ENCODE measurements at regions not wholly inside any gene's neighbourhood (a gene's known extent, or its start where the extent isn't known, plus 50 kb on each side); places are given as distances from the start of the nearest gene placed in this dataset.

DNA sequence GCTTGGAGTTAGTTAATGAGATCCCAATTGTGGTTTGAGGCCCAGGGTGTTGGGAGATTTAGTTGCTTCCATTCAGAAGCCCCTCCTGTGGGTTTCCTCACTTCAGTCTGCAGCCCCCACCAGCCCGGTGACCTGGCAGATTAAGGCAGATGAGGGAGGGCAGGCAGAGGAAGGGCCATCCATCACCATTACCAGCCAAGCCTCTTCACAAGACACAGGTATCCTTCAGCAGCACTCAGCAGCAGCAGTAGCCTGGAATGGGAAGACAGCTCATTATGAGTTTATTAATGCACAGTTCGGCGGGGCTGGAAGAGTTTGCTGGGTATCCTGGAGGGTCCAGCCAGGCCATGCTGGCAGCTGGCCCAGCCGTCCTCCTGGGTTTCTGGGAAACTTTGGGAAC is 90.0 kb upstream of the GPRC5B start:
- Histone ChIP-seq H3K27ac (ENCODE audit: low read depth, low read length) (no peak overlapping the region), H3K4me2 (ENCODE audit: low read length) (no peak overlapping the region), H3K9me3 (ENCODE audit: control insufficient read depth in 1 of 2, insufficient read depth in 1 of 2, low read depth in 1 of 2, low read length in 2 of 2) (no peaks in the 10 kb centered on the region), H3K36me3 (ENCODE audit: control insufficient read depth in 1 of 2, insufficient read depth in 2 of 2, low read length in 2 of 2) (no peaks in the 10 kb centered on the region), H3K79me2 (ENCODE audit: insufficient read depth, low read length) (no peaks in the 10 kb centered on the region), H3K4me3 (replicated peaks in 1 of 2; ENCODE audit: low read depth in 1 of 2, low read length in 2 of 2) (no peak overlapping the region), H3K9me2 (ENCODE audit: insufficient read depth) (no peaks in the 10 kb centered on the region), H2AFZ (ENCODE audit: low read depth, low read length, poor library complexity, severe bottlenecking) (no peak overlapping the region), H4K20me1 (ENCODE audit: insufficient read depth) (no peaks in the 10 kb centered on the region), H3K4me1 (ENCODE audit: control insufficient read depth in 1 of 2, insufficient read depth in 2 of 2, low read length in 2 of 2) (no peaks in the 10 kb centered on the region), H3K27me3 (ENCODE audit: insufficient read depth, low read length) (peaks cover 22% of the 10 kb centered on the region; the same call in 1 of the 2 replicates), H3K9ac (ENCODE audit: low read length) (no peak overlapping the region)
- ATAC-seq: no peak
- TF ChIP-seq ZNF274 (IDR thresholded peaks at IDR 0.05; ENCODE audit: low read depth, low read length) (no peak), TCF7L2 (IDR thresholded peaks at IDR 0.05; ENCODE audit: borderline replicate concordance, extremely low read depth, insufficient read depth, insufficient read length) (no peak), YY1 (IDR thresholded peaks at IDR 0.05; ENCODE audit: extremely low read depth, insufficient replicate concordance, low read depth, low read length) (no peak), ZFX (IDR thresholded peaks at IDR 0.05) (no peak)
- CTCF ChIA-PET: no interaction called here
- DNase-seq (ENCODE audit: low read depth, low spot score): no peak
- intact Hi-C loops (cut with micrococcal nuclease): no loop called here
- RAD21 ChIA-PET (ENCODE audit: low non-redundant PET in 1 of 2, low total read pairs in 2 of 2, uncharacterized antibody in 2 of 2, unreplicated experiment in 2 of 2): no interaction called here
- BruUV-seq (replicated peaks): no TSS peak
- POLR2A ChIA-PET: no interaction called here

DNA sequence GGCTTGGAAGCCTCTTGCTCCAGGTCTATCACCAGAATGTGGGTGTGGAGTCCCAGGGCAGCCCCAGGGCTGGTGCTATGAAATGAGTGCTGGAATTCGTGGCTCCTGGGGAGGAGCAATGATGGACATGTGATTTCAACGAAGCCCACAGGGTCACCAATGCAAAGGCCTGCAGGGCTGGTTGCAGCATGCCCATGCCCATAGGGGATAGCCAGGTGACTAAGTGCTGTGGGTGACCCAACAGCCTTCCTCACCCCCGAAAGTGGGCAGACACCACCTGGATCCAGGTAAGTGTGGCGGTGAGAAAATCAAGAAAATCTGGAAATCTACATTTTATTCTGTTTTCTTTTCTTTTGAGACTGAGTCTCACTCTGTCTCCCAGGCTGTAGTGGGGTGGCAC is 87.5 kb upstream of the GPRC5B start:
- ChIA-PET POLR2A (no interaction called here), RAD21 (ENCODE audit: low non-redundant PET in 1 of 2, low total read pairs in 2 of 2, uncharacterized antibody in 2 of 2, unreplicated experiment in 2 of 2) (no interaction called here), CTCF (interaction anchor here (2.7 kb wide), 1 partner anchor 9 kb away, joined by 13 read pairs; no protein-coding TSS in a partner anchor)
- Histone ChIP-seq H3K79me2 (ENCODE audit: insufficient read depth, low read length) (no peaks in the 10 kb centered on the region), H4K20me1 (ENCODE audit: insufficient read depth) (no peaks in the 10 kb centered on the region), H3K9ac (ENCODE audit: low read length) (no peak overlapping the region), H3K27ac (ENCODE audit: low read depth, low read length) (no peak overlapping the region), H3K27me3 (ENCODE audit: insufficient read depth, low read length) (peaks cover 6% of the 10 kb centered on the region; the same call in 1 of the 2 replicates), H2AFZ (ENCODE audit: low read depth, low read length, poor library complexity, severe bottlenecking) (no peak overlapping the region), H3K9me3 (ENCODE audit: control insufficient read depth in 1 of 2, insufficient read depth in 1 of 2, low read depth in 1 of 2, low read length in 2 of 2) (no peaks in the 10 kb centered on the region), H3K4me2 (ENCODE audit: low read length) (no peak overlapping the region), H3K4me3 (replicated peaks in 1 of 2; ENCODE audit: low read depth in 1 of 2, low read length in 2 of 2) (no peak overlapping the region), H3K36me3 (ENCODE audit: control insufficient read depth in 1 of 2, insufficient read depth in 2 of 2, low read length in 2 of 2) (no peaks in the 10 kb centered on the region), H3K4me1 (ENCODE audit: control insufficient read depth in 1 of 2, insufficient read depth in 2 of 2, low read length in 2 of 2) (no peaks in the 10 kb centered on the region), H3K9me2 (ENCODE audit: insufficient read depth) (no peaks in the 10 kb centered on the region)
- intact Hi-C loops (cut with micrococcal nuclease): no loop called here
- BruUV-seq (replicated peaks): no TSS peak
- DNase-seq (ENCODE audit: low read depth, low spot score) (no peak), ATAC-seq (no peak)
- TF ChIP-seq EZH2 (IDR thresholded peaks at IDR 0.05): no peak
- no peak for TF ChIP-seq SP1 (IDR thresholded peaks at IDR 0.05; ENCODE audit: low read depth)
- TF ChIP-seq ELF1 (IDR thresholded peaks at IDR 0.05; ENCODE audit: borderline replicate concordance, low read depth): no peak
- TF ChIP-seq, protein P1, sequence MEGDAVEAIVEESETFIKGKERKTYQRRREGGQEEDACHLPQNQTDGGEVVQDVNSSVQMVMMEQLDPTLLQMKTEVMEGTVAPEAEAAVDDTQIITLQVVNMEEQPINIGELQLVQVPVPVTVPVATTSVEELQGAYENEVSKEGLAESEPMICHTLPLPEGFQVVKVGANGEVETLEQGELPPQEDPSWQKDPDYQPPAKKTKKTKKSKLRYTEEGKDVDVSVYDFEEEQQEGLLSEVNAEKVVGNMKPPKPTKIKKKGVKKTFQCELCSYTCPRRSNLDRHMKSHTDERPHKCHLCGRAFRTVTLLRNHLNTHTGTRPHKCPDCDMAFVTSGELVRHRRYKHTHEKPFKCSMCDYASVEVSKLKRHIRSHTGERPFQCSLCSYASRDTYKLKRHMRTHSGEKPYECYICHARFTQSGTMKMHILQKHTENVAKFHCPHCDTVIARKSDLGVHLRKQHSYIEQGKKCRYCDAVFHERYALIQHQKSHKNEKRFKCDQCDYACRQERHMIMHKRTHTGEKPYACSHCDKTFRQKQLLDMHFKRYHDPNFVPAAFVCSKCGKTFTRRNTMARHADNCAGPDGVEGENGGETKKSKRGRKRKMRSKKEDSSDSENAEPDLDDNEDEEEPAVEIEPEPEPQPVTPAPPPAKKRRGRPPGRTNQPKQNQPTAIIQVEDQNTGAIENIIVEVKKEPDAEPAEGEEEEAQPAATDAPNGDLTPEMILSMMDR (IDR thresholded peaks at IDR 0.05 in 2 of 3, conservative IDR thresholded peaks at IDR 0.05 in 1 of 3; ENCODE audit: borderline replicate concordance in 1 of 3, insufficient read depth in 1 of 3, low read depth in 2 of 3, low read length in 2 of 3): no peak
- no peak for TF ChIP-seq ZFX (IDR thresholded peaks at IDR 0.05)
- no peak for TF ChIP-seq TCF7L2 (IDR thresholded peaks at IDR 0.05; ENCODE audit: borderline replicate concordance, extremely low read depth, insufficient read depth, insufficient read length)
- no peak for TF ChIP-seq SIN3A (IDR thresholded peaks at IDR 0.05; ENCODE audit: low read depth)
- TF ChIP-seq, protein P2, sequence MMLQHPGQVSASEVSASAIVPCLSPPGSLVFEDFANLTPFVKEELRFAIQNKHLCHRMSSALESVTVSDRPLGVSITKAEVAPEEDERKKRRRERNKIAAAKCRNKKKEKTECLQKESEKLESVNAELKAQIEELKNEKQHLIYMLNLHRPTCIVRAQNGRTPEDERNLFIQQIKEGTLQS (IDR thresholded peaks at IDR 0.05): no peak
- TF ChIP-seq EZH2phosphoT487 (IDR thresholded peaks at IDR 0.05; ENCODE audit: borderline replicate concordance): no peak
- no peak for TF ChIP-seq JUND (IDR thresholded peaks at IDR 0.05)
- TF ChIP-seq FOSL1 (IDR thresholded peaks at IDR 0.05; ENCODE audit: low read depth): no peak
- no peak for TF ChIP-seq YY1 (IDR thresholded peaks at IDR 0.05; ENCODE audit: extremely low read depth, insufficient replicate concordance, low read depth, low read length)
- TF ChIP-seq, protein P3, sequence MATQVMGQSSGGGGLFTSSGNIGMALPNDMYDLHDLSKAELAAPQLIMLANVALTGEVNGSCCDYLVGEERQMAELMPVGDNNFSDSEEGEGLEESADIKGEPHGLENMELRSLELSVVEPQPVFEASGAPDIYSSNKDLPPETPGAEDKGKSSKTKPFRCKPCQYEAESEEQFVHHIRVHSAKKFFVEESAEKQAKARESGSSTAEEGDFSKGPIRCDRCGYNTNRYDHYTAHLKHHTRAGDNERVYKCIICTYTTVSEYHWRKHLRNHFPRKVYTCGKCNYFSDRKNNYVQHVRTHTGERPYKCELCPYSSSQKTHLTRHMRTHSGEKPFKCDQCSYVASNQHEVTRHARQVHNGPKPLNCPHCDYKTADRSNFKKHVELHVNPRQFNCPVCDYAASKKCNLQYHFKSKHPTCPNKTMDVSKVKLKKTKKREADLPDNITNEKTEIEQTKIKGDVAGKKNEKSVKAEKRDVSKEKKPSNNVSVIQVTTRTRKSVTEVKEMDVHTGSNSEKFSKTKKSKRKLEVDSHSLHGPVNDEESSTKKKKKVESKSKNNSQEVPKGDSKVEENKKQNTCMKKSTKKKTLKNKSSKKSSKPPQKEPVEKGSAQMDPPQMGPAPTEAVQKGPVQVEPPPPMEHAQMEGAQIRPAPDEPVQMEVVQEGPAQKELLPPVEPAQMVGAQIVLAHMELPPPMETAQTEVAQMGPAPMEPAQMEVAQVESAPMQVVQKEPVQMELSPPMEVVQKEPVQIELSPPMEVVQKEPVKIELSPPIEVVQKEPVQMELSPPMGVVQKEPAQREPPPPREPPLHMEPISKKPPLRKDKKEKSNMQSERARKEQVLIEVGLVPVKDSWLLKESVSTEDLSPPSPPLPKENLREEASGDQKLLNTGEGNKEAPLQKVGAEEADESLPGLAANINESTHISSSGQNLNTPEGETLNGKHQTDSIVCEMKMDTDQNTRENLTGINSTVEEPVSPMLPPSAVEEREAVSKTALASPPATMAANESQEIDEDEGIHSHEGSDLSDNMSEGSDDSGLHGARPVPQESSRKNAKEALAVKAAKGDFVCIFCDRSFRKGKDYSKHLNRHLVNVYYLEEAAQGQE (IDR thresholded peaks at IDR 0.05; ENCODE audit: low read depth): no peak
- TF ChIP-seq ZNF274 (IDR thresholded peaks at IDR 0.05; ENCODE audit: low read depth, low read length): no peak

All from HCT116 (cell line).